GM12878 (cell line): ENCODE measurements at regions not wholly inside any gene's neighbourhood (a gene's known extent, or its start where the extent isn't known, plus 50 kb on each side); places are given as distances from the start of the nearest gene placed in this dataset.

Source experiments
- ATAC-seq: fragments of 200-7000 bp; cut with Tn5 transposase; 3 replicates; pipeline ENCODE4 v1.9.1; 2020; ENCODE audit warnings: mild to moderate bottlenecking, moderate library complexity
- BruUV-seq: library from RNA; stranded (reverse); fragments of 400-500 nt; replicated peaks from 2 replicates; lab custom pipeline; 2021; lab: Mats Ljungman, UMichigan
- CTCF ChIA-PET: fragments of 300-600 bp; sonication (Branson Sonifier 250); formaldehyde crosslinking; extraction: SDS; loops from one replicate; lab custom pipeline; 2021; ENCODE audit warnings: inconsistent platforms; lab: Yijun Ruan, JAX
- POLR2A ChIA-PET: fragments of 350-600 bp; formaldehyde crosslinking; extraction: SDS; loops from one replicate; lab custom pipeline; 2021; ENCODE audit warnings: inconsistent platforms; lab: Charles Lee
- RAD21 ChIA-PET: fragments of 300-600 bp; sonication (Branson Sonifier 250); formaldehyde crosslinking; loops from one replicate; lab custom pipeline; 2023; ENCODE audit warnings: antibody characterized with exemption; ENCODE audit not compliant: unreplicated experiment; lab: Charles Lee
- SMC1A ChIA-PET: fragments of 300-600 bp; sonication (Branson Sonifier 250); formaldehyde crosslinking; loops from one replicate; lab custom pipeline; 2023; ENCODE audit not compliant: unreplicated experiment, uncharacterized antibody; lab: Charles Lee
- DNase-seq: peaks from one replicate; pipeline ENCODE4 v3.0.0-alpha.2; 2011; ENCODE audit warnings: low read depth, low spot score
- FAIRE-seq: peaks from 3 replicates; lab custom pipeline; 2011; peaks lifted over from hg19 to GRCh38; lab: Jason Lieb, UNC
- H2AFZ ChIP-seq: 2 replicates; pipeline ENCODE4 v1.6.0; 2011; ENCODE audit warnings: low read depth, low read length, control low read depth; ENCODE audit not compliant: control insufficient read depth
- H3K27ac ChIP-seq: 2 replicates; pipeline ENCODE4 v1.5.1; 2011; ENCODE audit warnings: control low read depth; ENCODE audit not compliant: control insufficient read depth, insufficient read depth
- H3K27me3 ChIP-seq, 2 experiments: replicated peaks in 1 of 2; 2 replicates each; pipeline versions ENCODE4 v1.6.0 to v1.6.1; 2011; ENCODE audit warnings: low read length in 1 of 2; ENCODE audit not compliant: control insufficient read depth in 2 of 2, insufficient read depth in 2 of 2
- H3K36me3 ChIP-seq, 2 experiments: 2 replicates each; pipeline ENCODE4 v1.5.1; 2011; ENCODE audit warnings: low read length in 1 of 2; ENCODE audit not compliant: control insufficient read depth in 2 of 2, insufficient read depth in 2 of 2
- H3K4me1 ChIP-seq: 2 replicates; pipeline ENCODE4 v1.6.1; 2011; ENCODE audit warnings: mild to moderate bottlenecking, low read length, moderate library complexity, mixed read lengths; ENCODE audit not compliant: control insufficient read depth, insufficient read depth
- H3K4me2 ChIP-seq: 2 replicates; pipeline ENCODE4 v1.6.0; 2011; ENCODE audit warnings: control low read depth; ENCODE audit not compliant: control insufficient read depth, insufficient read depth
- H3K4me3 ChIP-seq: fragments of 200-600 bp; sonication (generic); 2 replicates; pipeline ENCODE4 v1.5.1; 2016
- H3K79me2 ChIP-seq: 2 replicates; pipeline ENCODE4 v1.6.0; 2011; ENCODE audit warnings: low read length; ENCODE audit not compliant: control insufficient read depth, insufficient read depth
- H3K9ac ChIP-seq: 2 replicates; pipeline ENCODE4 v1.8.0; 2011; ENCODE audit warnings: low read length, control low read depth, mixed read lengths; ENCODE audit not compliant: control insufficient read depth, insufficient read depth
- H3K9me3 ChIP-seq: replicated peaks from 3 replicates; pipeline ENCODE4 v1.5.1; 2011; ENCODE audit warnings: mild to moderate bottlenecking, low read length; ENCODE audit not compliant: control insufficient read depth, insufficient read depth
- H4K20me1 ChIP-seq: 2 replicates; pipeline ENCODE4 v1.6.0; 2011; ENCODE audit not compliant: control insufficient read depth, insufficient read depth
- ATF7 ChIP-seq: fragments of 450-650 bp; IDR thresholded peaks from 2 replicates; pipeline ENCODE4 v1.6.1; 2016; ENCODE audit warnings: low read depth, mild to moderate bottlenecking
- CHD2 ChIP-seq: IDR thresholded peaks from 2 replicates; pipeline ENCODE4 v1.6.1; 2011; ENCODE audit warnings: low read depth, low read length, improper control_type of control experiment, borderline replicate concordance
- HCFC1 ChIP-seq: fragments of 150-350 bp; IDR thresholded peaks from 2 replicates; pipeline ENCODE4 v1.6.1; 2014; ENCODE audit warnings: low read length
- MEF2B ChIP-seq: fragments of 450-650 bp; IDR thresholded peaks from 2 replicates; pipeline ENCODE4 v1.6.1; 2018; ENCODE audit warnings: mild to moderate bottlenecking, moderate library complexity; ENCODE audit not compliant: partially characterized antibody, poor library complexity, severe bottlenecking
- PAX5 ChIP-seq: IDR thresholded peaks from 2 replicates; pipeline ENCODE4 v1.6.1; 2011; ENCODE audit warnings: low read depth, low read length, borderline replicate concordance
- PAX8 ChIP-seq: fragments of 450-650 bp; IDR thresholded peaks from 2 replicates; pipeline ENCODE4 v1.6.1; 2017; ENCODE audit warnings: mild to moderate bottlenecking, moderate library complexity
- RB1 ChIP-seq: fragments of 450-650 bp; formaldehyde crosslinking; IDR thresholded peaks from 2 replicates; pipeline ENCODE4 v1.6.1; 2017; ENCODE audit warnings: mild to moderate bottlenecking, borderline replicate concordance
- SIN3A ChIP-seq: IDR thresholded peaks from 2 replicates; pipeline ENCODE4 v1.6.1; 2012; ENCODE audit warnings: low read depth, low read length, improper control_type of control experiment
- SIX5 ChIP-seq: IDR thresholded peaks from 2 replicates; pipeline ENCODE4 v1.6.1; 2011; ENCODE audit warnings: mild to moderate bottlenecking, low read depth, low read length, moderate library complexity; ENCODE audit not compliant: severe bottlenecking
- SREBF2 ChIP-seq: IDR thresholded peaks from 2 replicates; pipeline ENCODE4 v1.6.1; 2012; ENCODE audit warnings: mild to moderate bottlenecking, low read length
- WRNIP1 ChIP-seq: IDR thresholded peaks from 2 replicates; pipeline ENCODE4 v1.6.1; 2011; ENCODE audit warnings: low read depth, low read length, improper control_type of control experiment, borderline replicate concordance
- WGBS: methylation state at CpG from one replicate; pipeline ENCODE4 v1.1.6; 2016; ENCODE audit warnings: low lambda C conversion rate; ENCODE audit not compliant: insufficient replicate concordance, insufficient coverage; ENCODE audit errors: missing lambda C conversion rate; 5-methylcytosine and 5-hydroxymethylcytosine counted together
- in situ Hi-C: fragments of 300-500 bp; cut with MboI; formaldehyde crosslinking; loops from 9 replicates; pipeline ENCODE4 v1.14.3; 2018; ENCODE audit warnings: mixed read lengths
- intact Hi-C: fragments of 100-400 bp; cut with micrococcal nuclease; formaldehyde crosslinking; loops from one replicate; pipeline ENCODE4 v1.14.2; 2022; ENCODE audit not compliant: unreplicated experiment
- TF ChIP-seq, protein P1 (sequence below): fragments of 150-350 bp; IDR thresholded peaks from 2 replicates; pipeline ENCODE4 v1.6.1; 2014; ENCODE audit warnings: mild to moderate bottlenecking, low read depth, low read length
- TF ChIP-seq, protein P2 (sequence below): IDR thresholded peaks from 2 replicates; pipeline ENCODE4 v1.6.1; 2011; ENCODE audit warnings: borderline replicate concordance, low read depth, mild to moderate bottlenecking, moderate library complexity, low read length; ENCODE audit not compliant: insufficient read depth, poor library complexity, severe bottlenecking
- TF ChIP-seq, protein P3 (sequence below): IDR thresholded peaks from 2 replicates; pipeline ENCODE4 v1.6.1; 2012; ENCODE audit warnings: low read depth, low read length, improper control_type of control experiment
- TF ChIP-seq, protein P4 (sequence below): IDR thresholded peaks from 2 replicates; pipeline ENCODE4 v1.6.1; 2012; ENCODE audit warnings: low read depth, low read length, improper control_type of control experiment

DNA sequence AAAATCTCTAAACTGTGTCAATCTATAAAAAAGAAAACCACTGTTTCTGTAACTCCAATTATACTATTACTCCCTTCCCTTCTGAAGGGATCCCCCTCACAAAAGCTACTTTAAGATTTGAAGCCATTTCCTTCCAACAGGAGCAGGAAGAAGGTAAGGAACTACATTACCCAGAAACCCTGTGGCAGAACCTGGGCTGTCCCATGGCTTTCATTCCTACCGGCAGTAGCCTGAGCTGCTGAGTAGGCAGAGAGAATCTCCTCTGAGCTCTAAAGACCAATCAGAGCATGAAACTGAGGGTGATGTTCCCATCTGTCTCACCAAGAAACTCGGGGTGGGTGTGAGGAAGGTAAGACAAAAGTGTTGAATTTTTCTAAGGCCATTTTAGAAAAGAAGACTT is 108.0 kb upstream of the LRFN2 start:
- Histone ChIP-seq H3K27ac (no peak overlapping the region), H3K4me3 (no peak overlapping the region), H3K4me1 (no peaks in the 10 kb centered on the region), H3K36me3 (no peaks in the 10 kb centered on the region), H3K27me3 (peaks cover 0 to 3% of the 10 kb centered on the region in 2 experiments; a peak in 2 of 4 replicates), H4K20me1 (no peaks in the 10 kb centered on the region), H3K9me3 (no peaks in the 10 kb centered on the region), H3K79me2 (no peaks in the 10 kb centered on the region), H3K4me2 (no peak overlapping the region), H3K9ac (no peak overlapping the region), H2AFZ (no peak overlapping the region)
- ChIA-PET SMC1A (no interaction called here), POLR2A (no interaction called here), RAD21 (no interaction called here), CTCF (no interaction called here)
- no peak for FAIRE-seq
- WGBS: 25% methylated on average over 2 of the region's 2 CpGs
- TF ChIP-seq, protein P1, sequence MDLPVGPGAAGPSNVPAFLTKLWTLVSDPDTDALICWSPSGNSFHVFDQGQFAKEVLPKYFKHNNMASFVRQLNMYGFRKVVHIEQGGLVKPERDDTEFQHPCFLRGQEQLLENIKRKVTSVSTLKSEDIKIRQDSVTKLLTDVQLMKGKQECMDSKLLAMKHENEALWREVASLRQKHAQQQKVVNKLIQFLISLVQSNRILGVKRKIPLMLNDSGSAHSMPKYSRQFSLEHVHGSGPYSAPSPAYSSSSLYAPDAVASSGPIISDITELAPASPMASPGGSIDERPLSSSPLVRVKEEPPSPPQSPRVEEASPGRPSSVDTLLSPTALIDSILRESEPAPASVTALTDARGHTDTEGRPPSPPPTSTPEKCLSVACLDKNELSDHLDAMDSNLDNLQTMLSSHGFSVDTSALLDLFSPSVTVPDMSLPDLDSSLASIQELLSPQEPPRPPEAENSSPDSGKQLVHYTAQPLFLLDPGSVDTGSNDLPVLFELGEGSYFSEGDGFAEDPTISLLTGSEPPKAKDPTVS: no peak
- TF ChIP-seq SIX5: peak; percentile 11
- intact Hi-C loops (no loop called here), in situ Hi-C loops (no loop called here)
- no peak for ATAC-seq
- no TSS peak for BruUV-seq
- no peak for DNase-seq

DNA sequence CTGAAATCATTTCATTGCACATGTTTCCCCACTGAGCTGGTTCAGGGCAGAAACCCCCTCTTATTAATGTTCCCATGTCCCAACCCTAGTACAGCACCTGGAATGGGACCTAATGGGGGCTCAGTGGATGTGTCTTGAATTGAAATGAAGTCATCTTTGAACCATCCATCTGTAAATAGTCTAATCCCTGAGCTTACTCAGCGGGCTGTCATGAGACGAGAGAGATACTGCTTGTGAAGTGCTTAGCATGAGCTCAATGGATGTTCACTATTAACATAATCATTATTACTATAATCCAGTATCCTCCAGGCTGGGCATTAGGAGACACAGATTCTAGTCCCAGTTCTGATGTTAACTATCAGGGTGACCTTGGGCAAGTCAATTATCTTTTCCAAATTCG is 106.6 kb upstream of the LRFN2 start:
- WGBS: 39% methylated on average over 3 of the region's 3 CpGs
- no peaks in the 10 kb centered on the region for H3K4me1 ChIP-seq
- RAD21 ChIA-PET: interaction anchor here (0.7 kb wide), 1 partner anchor 204 kb away, joined by 3 read pairs; no protein-coding TSS in a partner anchor
- peaks cover 0 to 3% of the 10 kb centered on the region in 2 experiments; a peak in 1 of 4 replicates for H3K27me3 ChIP-seq
- intact Hi-C loops (no loop called here), in situ Hi-C loops (no loop called here)
- H3K9me3 ChIP-seq: no peaks in the 10 kb centered on the region
- H3K4me2 ChIP-seq: no peak overlapping the region
- no peak overlapping the region for H2AFZ ChIP-seq
- no peaks in the 10 kb centered on the region for H3K79me2 ChIP-seq
- POLR2A ChIA-PET: no interaction called here
- no peaks in the 10 kb centered on the region for H3K36me3 ChIP-seq
- CTCF ChIA-PET: interaction anchor here (0.6 kb wide), 1 partner anchor 154 kb away, joined by 3 read pairs; no protein-coding TSS in a partner anchor
- H3K9ac ChIP-seq: no peak overlapping the region
- no peaks in the 10 kb centered on the region for H4K20me1 ChIP-seq
- DNase-seq: no peak
- SMC1A ChIA-PET: no interaction called here
- no peak for ATAC-seq
- H3K4me3 ChIP-seq: no peak overlapping the region
- BruUV-seq: no TSS peak
- H3K27ac ChIP-seq: no peak overlapping the region
- FAIRE-seq: no peak
- TF ChIP-seq PAX5 (no peak), RB1 (no peak), SREBF2 (no peak), MEF2B (no peak), SIN3A (no peak), HCFC1 (no peak), PAX8 (no peak), WRNIP1 (no peak), CHD2 (no peak), SIX5 (no peak), ATF7 (no peak)
- TF ChIP-seq, protein P2, sequence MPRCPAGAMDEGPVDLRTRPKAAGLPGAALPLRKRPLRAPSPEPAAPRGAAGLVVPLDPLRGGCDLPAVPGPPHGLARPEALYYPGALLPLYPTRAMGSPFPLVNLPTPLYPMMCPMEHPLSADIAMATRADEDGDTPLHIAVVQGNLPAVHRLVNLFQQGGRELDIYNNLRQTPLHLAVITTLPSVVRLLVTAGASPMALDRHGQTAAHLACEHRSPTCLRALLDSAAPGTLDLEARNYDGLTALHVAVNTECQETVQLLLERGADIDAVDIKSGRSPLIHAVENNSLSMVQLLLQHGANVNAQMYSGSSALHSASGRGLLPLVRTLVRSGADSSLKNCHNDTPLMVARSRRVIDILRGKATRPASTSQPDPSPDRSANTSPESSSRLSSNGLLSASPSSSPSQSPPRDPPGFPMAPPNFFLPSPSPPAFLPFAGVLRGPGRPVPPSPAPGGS: no peak
- TF ChIP-seq, protein P3, sequence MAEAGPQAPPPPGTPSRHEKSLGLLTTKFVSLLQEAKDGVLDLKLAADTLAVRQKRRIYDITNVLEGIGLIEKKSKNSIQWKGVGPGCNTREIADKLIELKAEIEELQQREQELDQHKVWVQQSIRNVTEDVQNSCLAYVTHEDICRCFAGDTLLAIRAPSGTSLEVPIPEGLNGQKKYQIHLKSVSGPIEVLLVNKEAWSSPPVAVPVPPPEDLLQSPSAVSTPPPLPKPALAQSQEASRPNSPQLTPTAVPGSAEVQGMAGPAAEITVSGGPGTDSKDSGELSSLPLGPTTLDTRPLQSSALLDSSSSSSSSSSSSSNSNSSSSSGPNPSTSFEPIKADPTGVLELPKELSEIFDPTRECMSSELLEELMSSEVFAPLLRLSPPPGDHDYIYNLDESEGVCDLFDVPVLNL: no peak
- TF ChIP-seq, protein P4, sequence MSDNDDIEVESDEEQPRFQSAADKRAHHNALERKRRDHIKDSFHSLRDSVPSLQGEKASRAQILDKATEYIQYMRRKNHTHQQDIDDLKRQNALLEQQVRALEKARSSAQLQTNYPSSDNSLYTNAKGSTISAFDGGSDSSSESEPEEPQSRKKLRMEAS: no peak
